ENCODE measurements at regions not wholly inside any gene's neighbourhood (a gene's known extent, or its start where the extent isn't known, plus 50 kb on each side); places are given as distances from the start of the nearest gene placed in this dataset.

DNA sequence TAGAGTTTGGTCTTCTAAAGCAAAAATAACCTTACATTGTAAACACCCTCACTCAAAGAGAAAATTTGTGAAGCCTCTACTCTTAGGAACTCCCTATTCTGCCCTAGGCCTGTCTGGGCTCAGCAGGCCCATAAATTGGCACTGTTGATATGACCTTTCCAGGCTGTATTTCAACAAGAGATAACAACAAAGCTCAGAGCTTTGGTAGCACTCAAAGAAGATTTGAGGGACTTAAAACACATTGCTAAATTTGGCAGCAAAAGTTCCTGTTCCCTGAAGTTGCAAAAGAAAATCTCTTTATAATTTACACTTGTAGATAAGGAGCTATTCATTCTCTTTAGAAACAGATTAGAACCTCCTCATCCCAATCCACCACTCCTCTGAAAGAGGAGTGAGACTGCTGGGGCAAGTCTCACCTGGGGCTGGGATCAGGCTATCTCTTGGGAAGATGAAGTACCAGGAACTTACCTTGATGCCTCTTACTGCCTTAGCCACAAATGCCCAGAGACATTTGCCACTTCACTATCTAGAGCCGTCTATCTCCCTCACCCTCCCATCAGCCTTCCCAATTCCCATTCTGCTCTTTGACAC, 110.4 kb upstream of the AKIP1 start:
- DNase-seq: no peak

DNA sequence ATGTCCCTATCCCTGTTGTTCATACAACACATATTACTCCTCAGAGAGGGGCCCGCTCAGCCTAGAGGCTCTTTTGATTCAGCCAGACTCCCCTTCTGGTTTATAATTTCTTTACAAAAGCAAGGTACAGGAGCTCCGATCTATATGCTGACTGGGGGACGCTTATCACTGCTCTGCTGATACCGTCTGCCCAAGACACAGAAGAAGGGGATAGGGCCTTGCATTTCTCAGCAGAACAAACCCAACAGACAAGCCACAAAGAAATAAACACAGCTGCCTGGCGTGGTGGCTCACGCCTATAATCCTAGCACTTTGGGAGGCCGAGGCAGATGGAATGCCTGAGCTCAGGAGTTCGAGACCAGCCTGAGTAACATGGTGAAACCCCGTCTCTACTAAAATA, 109.9 kb upstream of the AKIP1 start:
- no peak for DNase-seq

GRCh38 chr11:8802251-8802650, 108.7 kb upstream of the AKIP1 start:
- peak; percentile 54 to 86 (median 72) for DNase-seq

GRCh38 chr11:8803973-8804372, 107.0 kb upstream of the AKIP1 start:
- DNase-seq: peak in 3 of 4 experiments; percentile 38 to 44 (median 39)

DNA sequence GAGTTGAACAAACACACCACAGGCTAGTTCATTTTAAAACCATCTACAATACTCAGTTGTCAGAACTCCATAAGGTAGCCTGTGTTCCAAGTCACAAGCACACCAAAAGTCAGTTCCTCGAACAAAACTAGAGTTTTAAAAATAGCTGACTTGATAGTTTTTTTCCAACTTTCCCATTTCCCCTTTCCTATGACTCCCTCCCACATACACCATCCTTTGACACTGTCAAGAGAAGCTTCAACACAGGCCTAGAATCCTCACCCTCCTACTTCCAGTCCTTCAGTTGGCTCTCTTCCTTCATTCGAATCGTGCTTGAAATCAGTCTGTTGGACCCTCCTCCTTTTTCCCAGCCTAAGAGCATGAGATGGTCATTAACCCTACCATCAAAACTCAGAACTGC, 105.7 kb upstream of the AKIP1 start:
- peak; percentile 49 to 88 (median 78) for DNase-seq

GRCh38 chr11:8806974-8807373, 104.0 kb upstream of the AKIP1 start:
- no peak for DNase-seq

- peak in 2 of 4 experiments; percentile 23 to 28 for DNase-seq
Observed at GRCh38 chr11:8807544-8808225, 103.3 kb upstream of the AKIP1 start.

GRCh38 chr11:8808226-8808585, 102.8 kb upstream of the AKIP1 start:
- no peak for DNase-seq

DNA sequence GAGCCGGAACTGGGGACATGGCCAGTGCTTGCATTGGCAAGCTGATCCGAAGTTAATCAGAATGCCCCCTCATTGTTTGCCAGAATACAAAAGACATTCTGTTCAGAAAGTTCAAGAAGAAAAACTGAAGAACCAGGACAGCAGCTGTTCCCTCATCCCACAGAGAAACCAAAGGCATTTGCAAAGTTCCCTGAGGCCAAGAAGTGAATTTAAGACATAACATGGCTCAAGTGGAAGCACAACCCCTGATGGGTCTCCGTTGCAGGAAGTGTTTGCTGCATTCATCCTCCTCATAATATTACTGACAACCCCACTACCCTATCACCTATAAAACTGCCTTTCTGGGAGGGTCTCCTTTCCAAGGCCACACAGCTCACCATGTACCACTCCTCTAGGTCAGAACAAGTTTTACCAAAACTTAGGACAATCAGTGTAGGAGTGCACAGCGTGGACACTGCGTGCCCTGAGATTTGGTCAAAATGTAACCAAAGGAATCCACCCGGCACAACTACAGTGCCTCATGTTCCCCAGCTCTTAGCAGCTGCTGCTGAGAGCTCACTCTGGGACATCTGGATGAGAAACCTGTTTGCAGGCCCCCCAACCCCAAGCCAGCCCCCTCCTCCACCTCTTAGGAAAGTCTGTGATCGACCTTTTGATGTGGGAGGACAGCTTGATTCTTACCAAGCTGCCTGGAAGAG, 101.6 kb upstream of the AKIP1 start:
- DNase-seq: no peak

DNA sequence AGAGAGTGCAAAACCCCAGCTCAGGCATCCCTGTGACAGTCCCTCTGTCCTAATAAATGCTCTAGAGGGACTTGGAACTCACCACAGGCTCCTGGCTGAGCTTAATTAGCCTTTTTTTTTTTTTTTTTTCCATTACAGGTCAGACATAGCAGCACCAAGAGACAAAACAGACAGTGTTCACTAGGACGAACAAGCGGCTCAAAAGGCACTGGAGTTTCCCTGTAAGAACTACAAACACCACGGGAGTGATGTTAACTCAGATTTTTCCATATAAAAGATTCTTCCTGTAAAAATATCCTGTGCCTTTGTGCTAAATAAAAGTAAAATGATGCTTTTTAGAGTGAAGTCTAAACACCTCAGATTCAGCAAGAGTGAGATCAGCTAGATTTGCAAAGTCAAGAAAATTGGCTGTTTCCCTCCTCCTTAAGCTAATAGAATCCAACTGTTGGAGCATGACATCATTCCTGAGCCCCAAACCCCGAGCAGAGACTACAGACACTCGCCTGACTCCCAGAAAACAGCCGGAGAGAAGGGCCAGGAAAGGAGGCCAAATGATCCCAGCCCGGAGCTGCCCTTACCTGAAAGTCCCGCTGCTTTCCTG, 101.0 kb upstream of the AKIP1 start:
- DNase-seq: no peak

GRCh38 chr11:8810540-8811301, 100.3 kb upstream of the AKIP1 start:
- peak; percentile 46 to 82 (median 62) for DNase-seq

DNA sequence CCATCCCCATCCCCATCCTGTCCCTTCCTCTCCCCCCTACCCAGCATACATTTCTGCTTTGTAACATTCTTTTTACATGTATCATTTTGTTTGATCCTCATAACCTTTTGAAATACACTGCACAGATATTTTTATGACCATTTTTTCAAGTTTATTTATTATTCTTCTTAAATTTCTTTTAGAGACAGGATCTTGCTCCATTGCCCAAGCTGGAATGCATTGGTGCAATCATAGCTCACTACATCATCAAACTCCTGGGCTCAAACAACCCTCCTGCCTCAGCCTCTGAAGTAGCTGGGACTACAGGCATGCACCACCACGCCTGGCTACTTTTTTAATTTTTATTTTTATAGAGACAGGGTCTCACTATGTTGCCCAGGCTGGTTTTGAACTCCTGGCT, 99.4 kb upstream of the AKIP1 start:
- no peak for DNase-seq

DNA sequence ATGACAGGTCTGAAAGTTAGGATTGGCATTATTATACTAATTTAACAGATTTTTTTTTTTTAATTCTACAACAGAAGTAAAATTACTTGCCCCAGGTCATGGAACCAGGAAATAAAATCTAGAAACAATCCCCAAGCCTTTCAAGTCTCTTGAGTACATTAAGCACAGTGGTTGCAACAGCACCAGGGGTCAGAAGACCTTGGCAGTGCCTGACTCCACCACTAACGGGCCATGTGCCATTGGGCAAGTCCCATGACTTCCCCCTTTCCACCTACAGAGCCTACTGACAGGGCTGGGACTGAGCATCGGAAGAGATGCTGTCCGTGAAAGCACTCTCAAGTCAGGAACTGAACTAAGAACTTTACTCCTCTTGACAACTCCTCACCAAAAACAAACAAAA, 98.6 kb upstream of the AKIP1 start:
- peak; percentile 88 to 97 (median 94) for DNase-seq

DNA sequence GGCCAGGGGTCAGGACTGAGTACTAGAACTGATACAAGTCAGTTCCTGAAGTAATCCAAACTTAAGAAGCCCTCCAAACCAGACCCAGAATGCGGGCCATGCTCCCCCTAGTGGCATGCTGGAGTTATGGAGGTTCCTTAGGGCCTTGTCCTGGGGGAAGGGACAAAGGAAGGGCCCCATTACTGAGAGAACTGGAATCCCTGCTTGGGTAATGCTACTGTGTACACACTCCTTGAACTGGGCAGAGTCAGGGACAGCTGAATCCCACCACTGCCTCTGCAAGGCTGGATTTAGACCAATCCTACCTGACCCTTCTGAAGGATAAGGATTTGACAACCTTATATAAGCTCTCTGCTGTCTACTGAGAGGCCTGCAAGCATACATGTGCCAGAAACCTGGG, 97.3 kb upstream of the AKIP1 start:
- DNase-seq: peak; percentile 81 to 90 (median 86)

- no peak for DNase-seq
Observed at GRCh38 chr11:8814209-8814922, 96.6 kb upstream of the AKIP1 start.

GRCh38 chr11:8814923-8815240, 96.1 kb upstream of the AKIP1 start:
- DNase-seq: no peak

DNA sequence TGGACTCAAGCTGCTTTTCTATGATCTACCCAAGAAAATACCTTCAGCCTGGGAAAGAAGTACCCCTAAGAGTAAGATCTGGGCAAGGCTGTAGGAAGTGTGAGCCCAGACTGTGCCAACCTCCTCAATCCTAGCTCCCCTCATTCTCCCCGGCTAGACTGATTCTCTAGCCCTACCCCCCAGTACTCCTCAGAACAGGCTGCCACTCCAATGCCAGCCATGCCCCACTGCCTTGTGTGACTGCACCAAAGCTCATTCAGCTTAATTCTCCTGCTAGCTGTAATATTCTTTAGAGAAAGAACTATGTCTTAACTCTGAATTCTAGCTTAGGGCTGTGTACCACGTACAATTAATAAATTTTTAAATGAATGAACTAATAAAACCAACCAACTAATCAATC, 92.6 kb upstream of the AKIP1 start:
- DNase-seq: no peak

GRCh38 chr11:8820401-8820800, 90.6 kb upstream of the AKIP1 start:
- no peak for DNase-seq

GRCh38 chr11:8822469-8822868, 88.5 kb upstream of the AKIP1 start:
- no peak for DNase-seq

GRCh38 chr11:8823174-8823742, 87.7 kb upstream of the AKIP1 start:
- DNase-seq: no peak

DNA sequence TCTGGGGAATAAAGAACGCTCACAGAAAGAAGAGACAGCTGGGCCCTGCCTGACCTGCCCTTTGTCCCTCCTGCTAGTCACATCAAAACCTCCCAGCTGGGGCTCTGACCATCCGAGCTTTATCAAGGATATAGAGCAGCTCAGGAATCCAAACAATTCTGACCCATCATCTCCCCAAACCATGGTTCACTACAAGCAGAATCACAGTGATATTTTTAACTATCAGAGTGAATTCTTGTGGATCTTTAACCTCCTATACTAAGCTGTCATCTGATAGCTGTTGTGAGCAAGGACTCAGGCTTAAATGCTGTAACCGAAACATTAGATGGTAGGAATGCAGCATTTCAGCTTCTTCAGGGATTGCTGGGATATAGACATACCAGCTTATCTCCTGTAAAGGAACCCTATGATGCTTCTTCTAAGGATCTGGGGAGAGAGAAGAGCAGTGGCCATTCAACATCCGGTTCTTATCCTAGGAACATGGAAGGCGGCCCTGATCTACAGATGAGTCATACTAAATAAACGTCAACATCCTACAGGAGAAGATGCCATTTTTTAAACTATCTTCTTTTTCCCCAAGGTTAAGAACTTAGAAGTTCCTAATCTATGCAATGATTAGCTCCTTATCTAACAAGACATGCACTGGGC, 84.7 kb upstream of the AKIP1 start:
- no peak for DNase-seq

Data from suppressor macrophage (primary cell).